ENCODE measurements at regions not wholly inside any gene's neighbourhood (a gene's known extent, or its start where the extent isn't known, plus 50 kb on each side); places are given as distances from the start of the nearest gene placed in this dataset.

DNA sequence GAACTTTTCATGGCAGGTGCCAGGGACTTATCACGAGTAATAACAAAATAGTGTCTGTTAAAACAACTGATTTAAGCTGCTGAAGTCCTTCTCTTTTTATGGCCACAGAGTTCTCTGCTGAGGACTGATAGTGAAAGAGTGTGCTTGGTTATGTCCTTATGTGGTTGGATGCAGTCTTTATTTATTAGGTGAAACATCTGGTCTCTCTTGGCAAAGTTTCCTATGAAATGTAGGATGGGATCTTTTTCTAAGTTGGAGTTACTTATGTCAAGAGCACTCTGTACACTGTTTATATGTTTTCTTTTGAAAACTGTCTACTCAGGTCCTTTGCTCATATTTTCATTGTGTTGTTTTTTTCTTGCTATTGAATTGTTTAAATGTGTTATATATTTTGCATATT lies 1816.1 kb upstream of the C9orf72 start:
- in situ Hi-C loops (cut with HindIII; ENCODE audit: extremely low pct_ligation_motif_present, low pct_unique_long_range_greater_than_20kb): no loop called here
- no peak for TF ChIP-seq KAT7 (CRISPR knock-in tag; IDR thresholded peaks at IDR 0.05; ENCODE audit: borderline replicate concordance)
- TF ChIP-seq AHR (CRISPR knock-in tag; IDR thresholded peaks at IDR 0.05): no peak
- no peak for TF ChIP-seq ZNF382 (CRISPR knock-in tag; IDR thresholded peaks at IDR 0.05; ENCODE audit: borderline replicate concordance)
- TF ChIP-seq ZNF451 (CRISPR knock-in tag; IDR thresholded peaks at IDR 0.05): no peak
- TF ChIP-seq, protein P1, sequence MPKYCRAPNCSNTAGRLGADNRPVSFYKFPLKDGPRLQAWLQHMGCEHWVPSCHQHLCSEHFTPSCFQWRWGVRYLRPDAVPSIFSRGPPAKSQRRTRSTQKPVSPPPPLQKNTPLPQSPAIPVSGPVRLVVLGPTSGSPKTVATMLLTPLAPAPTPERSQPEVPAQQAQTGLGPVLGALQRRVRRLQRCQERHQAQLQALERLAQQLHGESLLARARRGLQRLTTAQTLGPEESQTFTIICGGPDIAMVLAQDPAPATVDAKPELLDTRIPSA (CRISPR knock-in tag; IDR thresholded peaks at IDR 0.05; ENCODE audit: borderline replicate concordance): no peak
- no peak for TF ChIP-seq BHLHE40 (IDR thresholded peaks at IDR 0.05; ENCODE audit: low read length)
- TF ChIP-seq, protein P2, sequence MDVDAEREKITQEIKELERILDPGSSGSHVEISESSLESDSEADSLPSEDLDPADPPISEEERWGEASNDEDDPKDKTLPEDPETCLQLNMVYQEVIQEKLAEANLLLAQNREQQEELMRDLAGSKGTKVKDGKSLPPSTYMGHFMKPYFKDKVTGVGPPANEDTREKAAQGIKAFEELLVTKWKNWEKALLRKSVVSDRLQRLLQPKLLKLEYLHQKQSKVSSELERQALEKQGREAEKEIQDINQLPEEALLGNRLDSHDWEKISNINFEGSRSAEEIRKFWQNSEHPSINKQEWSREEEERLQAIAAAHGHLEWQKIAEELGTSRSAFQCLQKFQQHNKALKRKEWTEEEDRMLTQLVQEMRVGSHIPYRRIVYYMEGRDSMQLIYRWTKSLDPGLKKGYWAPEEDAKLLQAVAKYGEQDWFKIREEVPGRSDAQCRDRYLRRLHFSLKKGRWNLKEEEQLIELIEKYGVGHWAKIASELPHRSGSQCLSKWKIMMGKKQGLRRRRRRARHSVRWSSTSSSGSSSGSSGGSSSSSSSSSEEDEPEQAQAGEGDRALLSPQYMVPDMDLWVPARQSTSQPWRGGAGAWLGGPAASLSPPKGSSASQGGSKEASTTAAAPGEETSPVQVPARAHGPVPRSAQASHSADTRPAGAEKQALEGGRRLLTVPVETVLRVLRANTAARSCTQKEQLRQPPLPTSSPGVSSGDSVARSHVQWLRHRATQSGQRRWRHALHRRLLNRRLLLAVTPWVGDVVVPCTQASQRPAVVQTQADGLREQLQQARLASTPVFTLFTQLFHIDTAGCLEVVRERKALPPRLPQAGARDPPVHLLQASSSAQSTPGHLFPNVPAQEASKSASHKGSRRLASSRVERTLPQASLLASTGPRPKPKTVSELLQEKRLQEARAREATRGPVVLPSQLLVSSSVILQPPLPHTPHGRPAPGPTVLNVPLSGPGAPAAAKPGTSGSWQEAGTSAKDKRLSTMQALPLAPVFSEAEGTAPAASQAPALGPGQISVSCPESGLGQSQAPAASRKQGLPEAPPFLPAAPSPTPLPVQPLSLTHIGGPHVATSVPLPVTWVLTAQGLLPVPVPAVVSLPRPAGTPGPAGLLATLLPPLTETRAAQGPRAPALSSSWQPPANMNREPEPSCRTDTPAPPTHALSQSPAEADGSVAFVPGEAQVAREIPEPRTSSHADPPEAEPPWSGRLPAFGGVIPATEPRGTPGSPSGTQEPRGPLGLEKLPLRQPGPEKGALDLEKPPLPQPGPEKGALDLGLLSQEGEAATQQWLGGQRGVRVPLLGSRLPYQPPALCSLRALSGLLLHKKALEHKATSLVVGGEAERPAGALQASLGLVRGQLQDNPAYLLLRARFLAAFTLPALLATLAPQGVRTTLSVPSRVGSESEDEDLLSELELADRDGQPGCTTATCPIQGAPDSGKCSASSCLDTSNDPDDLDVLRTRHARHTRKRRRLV (CRISPR knock-in tag; IDR thresholded peaks at IDR 0.05): no peak
- no peak for TF ChIP-seq SMARCC2 (IDR thresholded peaks at IDR 0.05)
- TF ChIP-seq ZFP37 (CRISPR knock-in tag; IDR thresholded peaks at IDR 0.05; ENCODE audit: borderline replicate concordance): no peak
- no peak for TF ChIP-seq PHB2 (IDR thresholded peaks at IDR 0.05; ENCODE audit: partially characterized antibody)
- TF ChIP-seq ZNF619 (CRISPR knock-in tag; IDR thresholded peaks at IDR 0.05): no peak
- TF ChIP-seq, protein P3, sequence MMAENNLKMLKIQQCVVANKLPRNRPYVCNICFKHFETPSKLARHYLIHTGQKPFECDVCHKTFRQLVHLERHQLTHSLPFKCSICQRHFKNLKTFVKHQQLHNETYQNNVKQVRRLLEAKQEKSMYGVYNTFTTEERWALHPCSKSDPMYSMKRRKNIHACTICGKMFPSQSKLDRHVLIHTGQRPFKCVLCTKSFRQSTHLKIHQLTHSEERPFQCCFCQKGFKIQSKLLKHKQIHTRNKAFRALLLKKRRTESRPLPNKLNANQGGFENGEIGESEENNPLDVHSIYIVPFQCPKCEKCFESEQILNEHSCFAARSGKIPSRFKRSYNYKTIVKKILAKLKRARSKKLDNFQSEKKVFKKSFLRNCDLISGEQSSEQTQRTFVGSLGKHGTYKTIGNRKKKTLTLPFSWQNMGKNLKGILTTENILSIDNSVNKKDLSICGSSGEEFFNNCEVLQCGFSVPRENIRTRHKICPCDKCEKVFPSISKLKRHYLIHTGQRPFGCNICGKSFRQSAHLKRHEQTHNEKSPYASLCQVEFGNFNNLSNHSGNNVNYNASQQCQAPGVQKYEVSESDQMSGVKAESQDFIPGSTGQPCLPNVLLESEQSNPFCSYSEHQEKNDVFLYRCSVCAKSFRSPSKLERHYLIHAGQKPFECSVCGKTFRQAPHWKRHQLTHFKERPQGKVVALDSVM (CRISPR knock-in tag; IDR thresholded peaks at IDR 0.05): no peak
- TF ChIP-seq, protein P4, sequence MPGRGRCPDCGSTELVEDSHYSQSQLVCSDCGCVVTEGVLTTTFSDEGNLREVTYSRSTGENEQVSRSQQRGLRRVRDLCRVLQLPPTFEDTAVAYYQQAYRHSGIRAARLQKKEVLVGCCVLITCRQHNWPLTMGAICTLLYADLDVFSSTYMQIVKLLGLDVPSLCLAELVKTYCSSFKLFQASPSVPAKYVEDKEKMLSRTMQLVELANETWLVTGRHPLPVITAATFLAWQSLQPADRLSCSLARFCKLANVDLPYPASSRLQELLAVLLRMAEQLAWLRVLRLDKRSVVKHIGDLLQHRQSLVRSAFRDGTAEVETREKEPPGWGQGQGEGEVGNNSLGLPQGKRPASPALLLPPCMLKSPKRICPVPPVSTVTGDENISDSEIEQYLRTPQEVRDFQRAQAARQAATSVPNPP (CRISPR knock-in tag; IDR thresholded peaks at IDR 0.05): no peak
- no peak for TF ChIP-seq HNRNPK (IDR thresholded peaks at IDR 0.05; ENCODE audit: low read depth, low read length, poor library complexity, severe bottlenecking)
- TF ChIP-seq, protein P5, sequence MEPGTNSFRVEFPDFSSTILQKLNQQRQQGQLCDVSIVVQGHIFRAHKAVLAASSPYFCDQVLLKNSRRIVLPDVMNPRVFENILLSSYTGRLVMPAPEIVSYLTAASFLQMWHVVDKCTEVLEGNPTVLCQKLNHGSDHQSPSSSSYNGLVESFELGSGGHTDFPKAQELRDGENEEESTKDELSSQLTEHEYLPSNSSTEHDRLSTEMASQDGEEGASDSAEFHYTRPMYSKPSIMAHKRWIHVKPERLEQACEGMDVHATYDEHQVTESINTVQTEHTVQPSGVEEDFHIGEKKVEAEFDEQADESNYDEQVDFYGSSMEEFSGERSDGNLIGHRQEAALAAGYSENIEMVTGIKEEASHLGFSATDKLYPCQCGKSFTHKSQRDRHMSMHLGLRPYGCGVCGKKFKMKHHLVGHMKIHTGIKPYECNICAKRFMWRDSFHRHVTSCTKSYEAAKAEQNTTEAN (CRISPR knock-in tag; conservative IDR thresholded peaks at IDR 0.05): no peak
- no peak for TF ChIP-seq ZEB1 (IDR thresholded peaks at IDR 0.05; ENCODE audit: insufficient replicate concordance, low read depth)

More for the DNA sequence above, 1816.1 kb upstream of the C9orf72 start:
- intact Hi-C loops (cut with micrococcal nuclease; ENCODE audit: unreplicated experiment): no loop called here
- Histone ChIP-seq H3K27me3 (ENCODE audit: control insufficient read depth in 1 of 2, insufficient read depth in 2 of 2, low read length in 2 of 2) (no peaks in the 10 kb centered on the region), H3K9ac (ENCODE audit: insufficient read depth, low read depth, low read length) (no peak overlapping the region), H3K9me3 (ENCODE audit: low read length) (no peaks in the 10 kb centered on the region), H3K79me2 (ENCODE audit: insufficient read depth, low read length) (no peaks in the 10 kb centered on the region), H3K4me2 (ENCODE audit: low read depth, low read length) (no peak overlapping the region), H4K20me1 (ENCODE audit: insufficient read depth, low read length) (no peaks in the 10 kb centered on the region), H3K4me1 (ENCODE audit: insufficient read depth, low read length) (no peaks in the 10 kb centered on the region), H3K36me3 (replicated peaks in 1 of 2; ENCODE audit: control insufficient read depth in 1 of 2, insufficient read depth in 2 of 2, low read length in 2 of 2) (no peaks in the 10 kb centered on the region), H3K27ac (ENCODE audit: extremely low read length, insufficient read depth, low read length) (no peak overlapping the region), H2AFZ (ENCODE audit: low read length) (no peak overlapping the region), H3K4me3 (replicated peaks in 1 of 3; ENCODE audit: insufficient read depth in 1 of 3, low read depth in 2 of 3, low read length in 3 of 3) (no peak overlapping the region)
- FAIRE-seq: no peak
- ChIA-PET CTCF (ENCODE audit: low intra/inter-chr PET ratio, low total read pairs) (no interaction called here), POLR2A (no interaction called here)
- ATAC-seq: no peak
- no peak for DNase-seq (ENCODE audit: low spot score)
- no TSS peak for BruUV-seq (replicated peaks)
- WGBS (ENCODE audit: low lambda C conversion rate): 0% methylated on average over 1 of the region's 1 CpG
